Stimulated activated naive B cell treated with anti-CD40 and anti-IgM and Interleukin-4, amounts not matched to agents 10 μg/mL and 1 μg/mL and 100 μg/mL, for 72 hours (primary cell): ENCODE measurements at regions not wholly inside any gene's neighbourhood (a gene's known extent, or its start where the extent isn't known, plus 50 kb on each side); places are given as distances from the start of the nearest gene placed in this dataset.
A peak's percentile ranks its signal among the peaks of the same experiment; 100 is the strongest.

Source experiments
- ATAC-seq, 2 donors: fragments of 150-1000 bp; cut with Tn5 transposase; replicated peaks; 2 replicates each; pipeline ENCODE4 v1.10.0; 2021; ENCODE audit warnings: moderate library complexity in 1 of 2
- DNase-seq: peaks from one replicate; pipeline ENCODE4 v3.0.0; 2021
- H3K27ac Mint-ChIP-seq: one replicate; pipeline ENCODE4 v1.8.0; 2022; ENCODE audit warnings: mild to moderate bottlenecking, mixed read lengths
- H3K27me3 Mint-ChIP-seq, 2 donors: one replicate each; pipeline ENCODE4 v1.8.0; 2022; ENCODE audit warnings: mixed read lengths in 2 of 2
- H3K36me3 Mint-ChIP-seq, 2 donors: one replicate each; pipeline ENCODE4 v1.8.0; 2022; ENCODE audit warnings: mixed read lengths in 2 of 2, mild to moderate bottlenecking in 1 of 2
- H3K4me1 Mint-ChIP-seq, 2 donors: one replicate each; pipeline ENCODE4 v1.8.0; 2022; ENCODE audit warnings: mixed read lengths in 2 of 2, mild to moderate bottlenecking in 1 of 2
- H3K4me3 Mint-ChIP-seq, 2 donors: one replicate each; pipeline ENCODE4 v1.8.0; 2022; ENCODE audit warnings: mild to moderate bottlenecking in 2 of 2, mixed read lengths in 2 of 2, moderate library complexity in 1 of 2
- H3K9me3 Mint-ChIP-seq, 2 donors: one replicate each; pipeline ENCODE4 v1.8.0; 2022; ENCODE audit warnings: mixed read lengths in 2 of 2, mild to moderate bottlenecking in 1 of 2

DNA sequence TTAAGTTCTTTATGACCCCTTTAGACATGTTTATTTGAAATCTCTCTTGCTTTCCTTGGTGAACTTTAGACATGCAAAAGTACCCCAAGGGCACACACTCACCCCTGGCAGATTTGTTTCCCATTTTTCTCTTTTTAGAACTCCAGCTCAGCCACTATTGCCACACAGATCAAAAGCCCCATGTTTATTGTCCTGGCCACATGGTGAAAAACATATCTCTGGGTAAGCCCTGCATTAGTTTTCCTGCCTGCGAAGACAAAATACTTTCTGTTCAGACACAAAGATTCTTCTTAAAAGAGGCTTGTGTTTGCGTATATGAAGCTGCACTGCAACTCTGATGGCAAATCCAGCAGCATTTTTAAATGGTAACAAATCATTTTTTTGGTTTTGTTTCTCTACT, 200.0 kb downstream of the POLR1F start:
- Mint-ChIP-seq H3K4me3 (no peak overlapping the region), H3K27ac (no peak overlapping the region), H3K4me1 (no peaks in the 10 kb centered on the region), H3K36me3 (no peaks in the 10 kb centered on the region), H3K27me3 (no peaks in the 10 kb centered on the region), H3K9me3 (peaks cover 0 to 3% of the 10 kb centered on the region in 2 donors)
- no peak for DNase-seq
- ATAC-seq = no peak

GRCh38 chr7:19508124-19508523, 200.7 kb downstream of the POLR1F start:
- no peaks in the 10 kb centered on the region for H3K27me3 Mint-ChIP-seq
- DNase-seq (no peak), ATAC-seq (no peak)
- H3K4me3 Mint-ChIP-seq = no peak overlapping the region
- H3K36me3 Mint-ChIP-seq = no peaks in the 10 kb centered on the region
- peaks cover 0 to 3% of the 10 kb centered on the region in 2 donors for H3K9me3 Mint-ChIP-seq
- no peaks in the 10 kb centered on the region for H3K4me1 Mint-ChIP-seq
- no peak overlapping the region for H3K27ac Mint-ChIP-seq

DNA sequence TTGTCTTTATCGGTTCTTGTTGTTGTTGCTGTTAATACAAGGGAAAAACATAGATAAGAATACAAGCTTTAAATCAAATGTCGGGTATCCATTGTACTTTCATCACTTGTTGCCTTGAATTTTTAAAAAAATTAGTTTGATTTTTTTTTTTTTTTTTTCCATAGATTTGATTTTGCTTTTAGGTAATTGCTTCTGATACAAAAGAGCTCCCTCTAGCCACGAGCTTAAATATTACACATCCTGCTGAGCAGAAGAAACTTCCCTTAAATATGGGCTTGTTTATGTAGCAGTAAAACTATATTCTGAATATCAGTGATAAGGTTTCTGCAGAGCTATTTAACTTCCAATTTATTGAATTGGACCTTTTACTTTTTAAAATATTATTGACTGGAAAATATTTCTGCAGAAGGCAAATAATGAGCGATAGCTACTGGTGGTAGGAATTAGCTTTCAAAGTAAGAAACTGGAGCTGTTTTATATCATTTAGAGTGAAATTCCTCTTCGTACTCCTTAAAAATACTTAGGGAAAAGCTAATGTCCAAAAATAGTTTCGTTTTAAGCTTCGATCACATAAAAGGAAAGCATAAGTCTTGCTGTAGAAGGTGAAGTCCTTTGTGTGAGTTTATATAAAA, 216.9 kb downstream of the POLR1F start:
- DNase-seq (no peak), ATAC-seq (no peak)
- no peaks in the 10 kb centered on the region for H3K4me1 Mint-ChIP-seq
- no peaks in the 10 kb centered on the region for H3K27me3 Mint-ChIP-seq
- no peak overlapping the region for H3K27ac Mint-ChIP-seq
- H3K4me3 Mint-ChIP-seq = no peak overlapping the region
- no peaks in the 10 kb centered on the region for H3K9me3 Mint-ChIP-seq
- no peaks in the 10 kb centered on the region for H3K36me3 Mint-ChIP-seq

- no peak overlapping the region for H3K4me3 Mint-ChIP-seq
- no peaks in the 10 kb centered on the region for H3K4me1 Mint-ChIP-seq
- H3K27ac Mint-ChIP-seq = no peak overlapping the region
- H3K36me3 Mint-ChIP-seq = no peaks in the 10 kb centered on the region
- no peak for ATAC-seq
- H3K27me3 Mint-ChIP-seq = no peaks in the 10 kb centered on the region
- DNase-seq = no peak
- no peaks in the 10 kb centered on the region for H3K9me3 Mint-ChIP-seq
These were observed 217.5 kb downstream of the POLR1F start for GRCh38 chr7:19491371-19491770.

DNA sequence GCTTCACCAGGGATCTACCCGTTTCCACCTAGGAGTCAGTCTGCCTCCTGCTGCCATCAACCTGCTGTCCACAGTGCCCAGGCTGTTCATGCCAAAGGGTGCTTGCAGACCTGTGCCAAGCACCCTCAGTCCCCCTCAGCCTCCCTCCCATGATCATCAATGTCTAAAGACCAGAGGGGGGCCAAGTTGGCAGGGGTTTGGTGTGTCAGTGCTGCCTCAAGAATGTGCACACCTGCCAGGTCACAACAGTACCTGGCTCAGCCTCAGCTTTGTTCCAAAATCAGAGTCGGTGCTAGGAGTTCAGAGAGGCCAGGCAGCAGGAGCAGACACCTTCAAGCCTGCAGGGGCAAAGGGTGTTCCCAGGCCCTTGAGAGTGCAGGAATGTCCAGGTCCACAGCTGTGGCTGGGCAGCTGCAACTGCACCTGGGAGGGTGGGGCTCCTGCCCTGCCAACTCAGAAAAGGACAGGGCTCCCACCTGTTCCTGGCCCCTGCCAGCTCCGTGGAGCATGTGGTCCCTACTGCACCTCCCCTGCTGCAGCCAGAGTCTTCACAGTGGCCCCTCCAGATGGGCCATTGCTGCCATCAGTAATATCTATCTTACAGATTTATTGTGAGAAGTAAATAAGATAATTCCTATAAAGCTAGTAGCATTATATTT, 219.5 kb downstream of the POLR1F start:
- Mint-ChIP-seq H3K9me3 (no peaks in the 10 kb centered on the region), H3K36me3 (no peaks in the 10 kb centered on the region), H3K27me3 (no peaks in the 10 kb centered on the region), H3K4me1 (no peaks in the 10 kb centered on the region), H3K27ac (no peak overlapping the region), H3K4me3 (no peak overlapping the region)
- no peak for ATAC-seq
- DNase-seq = no peak

DNA sequence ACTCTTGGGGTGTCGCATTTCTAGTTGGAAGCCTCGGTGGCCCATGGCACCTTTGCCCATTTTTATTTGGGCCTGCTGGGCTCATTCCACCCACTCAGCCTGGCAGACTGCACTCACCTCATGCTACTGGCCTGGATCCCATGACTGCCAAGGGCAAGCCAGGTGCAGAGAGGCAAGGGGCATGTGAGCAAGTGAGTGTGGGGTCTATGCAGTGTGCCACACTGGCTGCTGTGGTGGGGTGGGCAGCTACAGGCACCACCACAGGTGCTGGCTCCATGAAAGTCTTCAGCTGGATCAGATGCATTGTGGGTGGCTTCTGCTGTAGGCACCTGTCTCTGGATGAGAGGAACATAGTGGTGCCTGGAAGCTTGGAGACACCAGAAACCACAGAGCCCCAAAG, 220.8 kb downstream of the POLR1F start:
- Mint-ChIP-seq H3K36me3 (no peaks in the 10 kb centered on the region), H3K27me3 (no peaks in the 10 kb centered on the region), H3K4me1 (no peaks in the 10 kb centered on the region), H3K27ac (no peak overlapping the region), H3K9me3 (no peaks in the 10 kb centered on the region), H3K4me3 (no peak overlapping the region)
- no peak for DNase-seq
- ATAC-seq = peak in 1 of 2 donors; percentile 12

DNA sequence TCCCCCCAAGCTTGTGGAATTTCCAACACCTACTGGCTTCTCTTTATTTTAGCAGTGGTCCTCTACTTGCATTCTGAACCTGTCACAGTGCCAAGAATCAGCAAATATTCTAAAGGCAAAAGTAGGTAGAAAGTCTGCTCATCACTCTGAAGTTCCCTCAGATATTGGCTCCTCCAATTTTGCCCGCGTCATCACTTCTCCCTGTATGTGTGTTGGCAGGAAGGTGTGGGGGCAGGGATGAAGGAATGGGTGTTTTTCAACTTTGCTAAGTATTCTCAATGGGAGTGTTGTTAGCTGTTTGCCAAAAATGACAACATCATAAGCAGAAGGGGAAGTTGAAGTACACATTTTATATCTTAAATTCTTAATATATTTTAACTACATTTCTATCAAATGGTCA, 226.2 kb downstream of the POLR1F start:
- DNase-seq (no peak), ATAC-seq (no peak)
- Mint-ChIP-seq H3K27me3 (no peaks in the 10 kb centered on the region), H3K36me3 (no peaks in the 10 kb centered on the region), H3K4me1 (no peaks in the 10 kb centered on the region), H3K4me3 (no peak overlapping the region), H3K27ac (no peak overlapping the region), H3K9me3 (peaks cover 5 to 7% of the 10 kb centered on the region in 2 donors)

- Mint-ChIP-seq H3K27ac (no peak overlapping the region), H3K4me1 (no peaks in the 10 kb centered on the region), H3K27me3 (no peaks in the 10 kb centered on the region), H3K36me3 (no peaks in the 10 kb centered on the region), H3K4me3 (no peak overlapping the region), H3K9me3 (peaks cover 5 to 8% of the 10 kb centered on the region in 2 donors)
- no peak for ATAC-seq
- no peak for DNase-seq
These were observed 228.5 kb downstream of the POLR1F start for GRCh38 chr7:19480383-19480782.

GRCh38 chr7:19470031-19470430, 238.8 kb downstream of the POLR1F start:
- H3K36me3 Mint-ChIP-seq = no peaks in the 10 kb centered on the region
- H3K4me3 Mint-ChIP-seq = no peak overlapping the region
- H3K27me3 Mint-ChIP-seq = no peaks in the 10 kb centered on the region
- H3K27ac Mint-ChIP-seq = no peak overlapping the region
- ATAC-seq (no peak), DNase-seq (no peak)
- H3K4me1 Mint-ChIP-seq = no peaks in the 10 kb centered on the region
- H3K9me3 Mint-ChIP-seq = no peaks in the 10 kb centered on the region

- H3K9me3 Mint-ChIP-seq = peaks cover 0 to 2% of the 10 kb centered on the region in 2 donors
- ATAC-seq (no peak), DNase-seq (no peak)
- no peaks in the 10 kb centered on the region for H3K4me1 Mint-ChIP-seq
- no peak overlapping the region for H3K4me3 Mint-ChIP-seq
- H3K36me3 Mint-ChIP-seq = no peaks in the 10 kb centered on the region
- H3K27me3 Mint-ChIP-seq = no peaks in the 10 kb centered on the region
- H3K27ac Mint-ChIP-seq = no peak overlapping the region
These were observed 243.0 kb downstream of the POLR1F start for GRCh38 chr7:19465861-19466260.

DNA sequence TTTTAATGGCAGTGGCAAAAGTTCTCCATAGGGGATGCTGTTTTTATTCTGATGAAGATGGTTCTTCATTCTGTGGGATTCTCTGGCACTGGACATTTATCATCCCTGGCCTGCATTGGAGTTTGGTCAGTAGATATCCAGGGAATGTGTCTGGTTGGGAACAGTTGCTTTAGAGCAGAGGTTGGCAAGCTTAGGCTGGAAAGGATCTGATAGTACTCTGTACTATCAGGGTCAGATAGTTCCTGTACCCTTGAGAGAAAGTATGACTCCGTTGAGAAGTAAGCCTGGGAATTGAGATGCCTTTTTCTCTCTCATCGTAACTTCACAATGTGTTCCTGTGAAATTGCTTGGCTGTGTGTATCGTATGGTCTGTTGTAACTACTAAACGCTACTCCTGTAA, 244.1 kb downstream of the POLR1F start:
- DNase-seq (no peak), ATAC-seq (no peak)
- Mint-ChIP-seq H3K4me1 (no peaks in the 10 kb centered on the region), H3K36me3 (no peaks in the 10 kb centered on the region), H3K27ac (no peak overlapping the region), H3K27me3 (no peaks in the 10 kb centered on the region), H3K4me3 (no peak overlapping the region), H3K9me3 (peaks cover 0 to 2% of the 10 kb centered on the region in 2 donors)

- H3K4me3 Mint-ChIP-seq = no peak overlapping the region
- no peak for ATAC-seq
- no peaks in the 10 kb centered on the region for H3K36me3 Mint-ChIP-seq
- H3K9me3 Mint-ChIP-seq = peaks cover 0 to 2% of the 10 kb centered on the region in 2 donors
- no peak for DNase-seq
- H3K27ac Mint-ChIP-seq = no peak overlapping the region
- H3K4me1 Mint-ChIP-seq = no peaks in the 10 kb centered on the region
- no peaks in the 10 kb centered on the region for H3K27me3 Mint-ChIP-seq
These were observed 244.6 kb downstream of the POLR1F start for GRCh38 chr7:19464241-19464640.

DNA sequence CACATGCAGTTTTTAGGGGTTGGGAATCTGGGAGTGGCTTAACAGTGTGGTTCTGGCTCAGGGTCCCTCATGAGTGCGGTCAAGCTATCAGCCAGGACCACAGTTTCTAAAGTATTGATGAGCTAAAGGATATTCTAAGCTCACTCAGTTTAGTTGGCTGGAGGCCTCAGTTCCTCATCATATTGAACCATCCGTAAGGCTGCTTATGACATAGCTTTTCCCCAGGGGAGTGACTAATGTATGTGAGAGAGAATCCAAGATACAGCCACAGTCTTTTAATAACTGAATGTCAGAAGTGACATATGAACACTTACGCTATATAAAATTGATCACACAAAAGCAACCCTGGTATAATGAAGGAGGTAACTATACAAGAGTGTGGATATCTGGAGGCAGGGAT, 245.3 kb downstream of the POLR1F start:
- Mint-ChIP-seq H3K9me3 (peaks cover 0 to 2% of the 10 kb centered on the region in 2 donors), H3K27me3 (no peaks in the 10 kb centered on the region), H3K4me3 (no peak overlapping the region), H3K36me3 (no peaks in the 10 kb centered on the region), H3K27ac (no peak overlapping the region), H3K4me1 (no peaks in the 10 kb centered on the region)
- no peak for ATAC-seq
- DNase-seq = no peak

- DNase-seq (no peak), ATAC-seq (no peak)
- H3K36me3 Mint-ChIP-seq = no peaks in the 10 kb centered on the region
- H3K27me3 Mint-ChIP-seq = no peaks in the 10 kb centered on the region
- H3K9me3 Mint-ChIP-seq = peaks cover 6 to 13% of the 10 kb centered on the region in 2 donors
- no peak overlapping the region for H3K27ac Mint-ChIP-seq
- H3K4me1 Mint-ChIP-seq = no peaks in the 10 kb centered on the region
- H3K4me3 Mint-ChIP-seq = no peak overlapping the region
These were observed 253.2 kb downstream of the POLR1F start for GRCh38 chr7:19455623-19456022.

GRCh38 chr7:19448091-19448490, 260.7 kb downstream of the POLR1F start:
- no peak for DNase-seq
- Mint-ChIP-seq H3K9me3 (peaks cover 0 to 4% of the 10 kb centered on the region in 2 donors), H3K4me1 (no peaks in the 10 kb centered on the region), H3K36me3 (no peaks in the 10 kb centered on the region), H3K27ac (no peak overlapping the region), H3K4me3 (no peak overlapping the region), H3K27me3 (no peaks in the 10 kb centered on the region)
- ATAC-seq = no peak
